ENCODE measurements at regions not wholly inside any gene's neighbourhood (a gene's known extent, or its start where the extent isn't known, plus 50 kb on each side); places are given as distances from the start of the nearest gene placed in this dataset.

- TF ChIP-seq EZH2 (IDR thresholded peaks at IDR 0.05; ENCODE audit: insufficient read depth, poor library complexity, severe bottlenecking) (no peak), EZH2phosphoT487 (IDR thresholded peaks at IDR 0.05; ENCODE audit: insufficient read depth, low read depth) (no peak)
These were observed 172.5 kb downstream of the AHSP start for GRCh38 chr16:31700200-31700529.

All from GM23248 (cell line).